ENCODE measurements at regions not wholly inside any gene's neighbourhood (a gene's known extent, or its start where the extent isn't known, plus 50 kb on each side); places are given as distances from the start of the nearest gene placed in this dataset.

- no peak for DNase-seq (ENCODE audit: low spot score)
- Histone ChIP-seq H3K4me1 (replicated peaks) (no peaks in the 10 kb centered on the region), H3K27me3 (replicated peaks; ENCODE audit: insufficient read depth) (no peaks in the 10 kb centered on the region), H3K9me3 (no peaks in the 10 kb centered on the region), H3K4me3 (no peak overlapping the region), H3K27ac (no peak overlapping the region), H3K36me3 (no peaks in the 10 kb centered on the region)
- WGBS: 76% methylated on average over 3 of the region's 3 CpGs
- intact Hi-C loops (cut with DNase I): no loop called here
- TF ChIP-seq POLR2A (IDR thresholded peaks at IDR 0.05) (no peak), CTCF (IDR thresholded peaks at IDR 0.05) (no peak), POLR2AphosphoS5 (IDR thresholded peaks at IDR 0.05) (no peak)
Observed at GRCh38 chr2:144198116-144198515, 321.8 kb downstream of the ZEB2 start.

GRCh38 chr2:144194326-144195071, 325.4 kb downstream of the ZEB2 start:
- Histone ChIP-seq H3K36me3 (no peaks in the 10 kb centered on the region), H3K4me3 (no peak overlapping the region), H3K27me3 (replicated peaks; ENCODE audit: insufficient read depth) (no peaks in the 10 kb centered on the region), H3K27ac (no peak overlapping the region), H3K4me1 (replicated peaks) (no peaks in the 10 kb centered on the region), H3K9me3 (no peaks in the 10 kb centered on the region)
- 95% methylated on average over 5 of the region's 5 CpGs for whole genome bisulfite sequencing
- DNase-seq (ENCODE audit: low spot score): no peak
- no peak for TF ChIP-seq POLR2A (IDR thresholded peaks at IDR 0.05)
- no peak for TF ChIP-seq POLR2AphosphoS5 (IDR thresholded peaks at IDR 0.05)
- intact Hi-C loops (cut with DNase I): no loop called here

- no peak for DNase-seq (ENCODE audit: low spot score)
- H3K36me3 ChIP-seq: no peaks in the 10 kb centered on the region
- no peak for TF ChIP-seq POLR2A (IDR thresholded peaks at IDR 0.05)
- TF ChIP-seq CTCF (IDR thresholded peaks at IDR 0.05): no peak
- TF ChIP-seq POLR2AphosphoS5 (IDR thresholded peaks at IDR 0.05): no peak
- no peak overlapping the region for H3K4me3 ChIP-seq
- intact Hi-C loops (cut with DNase I): no loop called here
- no peak overlapping the region for H3K27ac ChIP-seq
- 86% methylated on average over 4 of the region's 4 CpGs for WGBS
- H3K4me1 ChIP-seq (replicated peaks): no peaks in the 10 kb centered on the region
- no peaks in the 10 kb centered on the region for H3K9me3 ChIP-seq
- no peaks in the 10 kb centered on the region for H3K27me3 ChIP-seq (replicated peaks; ENCODE audit: insufficient read depth)
Observed at GRCh38 chr2:144190908-144191605, 328.9 kb downstream of the ZEB2 start.

GRCh38 chr2:144183727-144184126, 336.2 kb downstream of the ZEB2 start:
- no peaks in the 10 kb centered on the region for H3K9me3 ChIP-seq
- no peaks in the 10 kb centered on the region for H3K27me3 ChIP-seq (replicated peaks; ENCODE audit: insufficient read depth)
- H3K27ac ChIP-seq: no peak overlapping the region
- intact Hi-C loops (cut with DNase I): no loop called here
- WGBS: 94% methylated on average over 9 of the region's 9 CpGs
- H3K4me3 ChIP-seq: no peak overlapping the region
- no peaks in the 10 kb centered on the region for H3K4me1 ChIP-seq (replicated peaks)
- H3K36me3 ChIP-seq: no peaks in the 10 kb centered on the region
- TF ChIP-seq POLR2A (IDR thresholded peaks at IDR 0.05) (no peak), POLR2AphosphoS5 (IDR thresholded peaks at IDR 0.05) (no peak), CTCF (IDR thresholded peaks at IDR 0.05) (no peak)
- no peak for DNase-seq (ENCODE audit: low spot score)

- intact Hi-C loops (cut with DNase I): no loop called here
- 90% methylated on average over 1 of the region's 1 CpG for WGBS
Observed at GRCh38 chr2:144181001-144181400, 338.9 kb downstream of the ZEB2 start.

More at GRCh38 chr2:144181001-144181400, 338.9 kb downstream of the ZEB2 start:
- Histone ChIP-seq H3K4me1 (replicated peaks) (no peaks in the 10 kb centered on the region), H3K27ac (no peak overlapping the region), H3K27me3 (replicated peaks; ENCODE audit: insufficient read depth) (no peaks in the 10 kb centered on the region), H3K9me3 (no peaks in the 10 kb centered on the region), H3K36me3 (no peaks in the 10 kb centered on the region), H3K4me3 (no peak overlapping the region)
- DNase-seq (ENCODE audit: low spot score): no peak
- no peak for TF ChIP-seq POLR2A (IDR thresholded peaks at IDR 0.05)
- TF ChIP-seq CTCF (IDR thresholded peaks at IDR 0.05): no peak
- TF ChIP-seq POLR2AphosphoS5 (IDR thresholded peaks at IDR 0.05): no peak
